ENCODE measurements at regions not wholly inside any gene's neighbourhood (a gene's known extent, or its start where the extent isn't known, plus 50 kb on each side); places are given as distances from the start of the nearest gene placed in this dataset.
"Not testable (repeated sequence)": the region's sequence is repeated elsewhere in the genome, so short reads cannot be mapped to it uniquely, and the experiment has no call there.

- intact Hi-C loops (cut with DNase I, micrococcal nuclease): no loop called here
- DNase-seq (no peak), ATAC-seq (no peak)
These were observed 74.1 kb downstream of the SLC35B3 start for GRCh38 chr6:8361259-8361658.

DNA sequence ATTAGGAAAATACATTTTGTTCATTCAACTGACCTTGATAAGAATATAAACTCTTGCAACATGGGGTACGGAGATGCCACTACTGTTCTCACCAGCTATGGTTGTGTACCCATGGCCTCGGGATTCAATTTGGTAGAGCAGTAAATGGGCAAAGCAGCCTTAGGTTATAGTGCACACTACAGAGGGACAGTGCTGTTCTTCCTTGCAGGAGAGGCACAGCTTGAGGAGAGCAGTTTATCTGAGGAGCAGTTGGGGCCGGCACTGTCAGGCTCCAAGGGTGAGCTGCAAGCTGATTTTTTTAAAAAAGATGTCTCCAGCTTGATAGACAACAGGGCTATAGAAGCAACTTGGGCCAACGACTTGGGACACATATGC lies 82.4 kb downstream of the SLC35B3 start:
- DNase-seq (no peak), ATAC-seq (no peak)
- intact Hi-C loops (cut with DNase I, micrococcal nuclease): no loop called here

DNA sequence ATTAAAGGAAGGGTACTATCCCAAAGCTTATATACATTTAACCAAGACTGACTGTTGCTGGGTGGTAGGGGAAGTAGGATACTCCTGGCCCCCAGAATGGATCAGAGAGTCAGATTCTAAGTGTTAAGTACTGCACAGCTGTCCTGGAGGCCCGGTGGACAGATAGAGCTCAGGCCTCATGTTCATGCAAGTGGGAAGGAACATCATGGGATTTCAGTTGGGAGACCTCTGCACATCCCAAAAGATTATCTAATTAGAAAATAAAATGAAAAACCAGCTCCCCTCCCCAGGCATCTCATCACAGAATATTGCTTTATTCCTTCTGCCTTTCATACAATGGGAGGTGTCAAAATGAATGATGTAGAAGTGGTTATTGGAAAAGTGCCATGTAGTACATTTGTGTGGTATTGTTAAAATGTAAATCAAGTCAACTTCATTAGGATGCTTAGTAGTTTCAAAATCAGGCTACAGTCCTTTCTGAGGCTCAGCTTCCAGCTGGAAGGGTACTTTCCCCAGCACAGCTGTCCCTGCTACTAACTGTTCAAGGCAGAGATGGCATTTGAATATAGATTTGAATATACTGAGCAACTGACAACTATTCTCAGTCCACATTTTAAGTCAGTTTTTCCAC lies 82.9 kb downstream of the SLC35B3 start:
- DNase-seq (no peak), ATAC-seq (no peak)
- intact Hi-C loops (cut with DNase I, micrococcal nuclease): no loop called here

DNA sequence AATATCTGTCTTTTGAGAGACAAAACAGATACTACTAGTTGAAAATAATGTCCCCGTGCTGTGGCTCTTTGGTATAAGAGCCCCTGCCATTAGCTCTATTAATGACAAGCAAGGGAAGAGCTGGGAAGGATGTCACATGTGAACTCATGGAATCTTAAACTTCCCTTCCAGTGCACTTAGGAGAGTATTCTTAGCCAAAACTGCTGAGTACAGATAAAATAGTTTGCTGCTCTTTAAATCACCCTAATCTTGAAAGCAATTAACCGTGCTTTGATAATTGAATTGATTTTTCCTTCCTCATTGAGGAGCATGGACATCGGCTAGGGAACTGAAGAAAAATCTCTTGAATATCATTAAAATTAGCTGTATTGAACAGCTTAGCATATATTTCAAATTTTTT lies 91.7 kb downstream of the SLC35B3 start:
- DNase-seq (no peak), ATAC-seq (no peak)
- intact Hi-C loops (cut with DNase I, micrococcal nuclease): no loop called here

GRCh38 chr6:8342241-8342819 lies 93.0 kb downstream of the SLC35B3 start:
- ATAC-seq (no peak), DNase-seq (no peak)
- intact Hi-C loops (cut with DNase I, micrococcal nuclease): no loop called here

DNA sequence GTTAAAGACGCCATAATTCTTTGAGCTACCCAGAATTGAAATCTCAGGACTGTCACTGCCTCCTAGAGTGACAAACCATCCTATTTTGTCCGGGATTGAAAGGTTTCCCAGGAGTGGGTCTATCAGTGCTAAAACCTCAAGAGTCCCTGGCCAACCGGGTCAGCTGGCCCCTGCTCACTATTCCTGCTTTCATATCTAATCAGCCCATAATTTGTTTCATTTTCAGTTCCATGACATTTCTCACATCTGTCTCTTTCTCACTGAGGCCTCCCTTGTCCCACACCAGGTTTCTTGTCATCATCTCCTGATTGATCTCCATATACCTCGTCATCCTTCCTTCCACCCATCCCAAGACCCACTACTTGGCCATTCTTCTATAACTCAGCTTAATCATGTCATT lies 98.2 kb downstream of the SLC35B3 start:
- intact Hi-C loops (cut with DNase I, micrococcal nuclease): no loop called here
- ATAC-seq: no peak
- DNase-seq: no peak

- DNase-seq (no peak), ATAC-seq (no peak)
- intact Hi-C loops (cut with DNase I, micrococcal nuclease): no loop called here
These were observed 98.8 kb downstream of the SLC35B3 start for GRCh38 chr6:8336406-8337057.

DNA sequence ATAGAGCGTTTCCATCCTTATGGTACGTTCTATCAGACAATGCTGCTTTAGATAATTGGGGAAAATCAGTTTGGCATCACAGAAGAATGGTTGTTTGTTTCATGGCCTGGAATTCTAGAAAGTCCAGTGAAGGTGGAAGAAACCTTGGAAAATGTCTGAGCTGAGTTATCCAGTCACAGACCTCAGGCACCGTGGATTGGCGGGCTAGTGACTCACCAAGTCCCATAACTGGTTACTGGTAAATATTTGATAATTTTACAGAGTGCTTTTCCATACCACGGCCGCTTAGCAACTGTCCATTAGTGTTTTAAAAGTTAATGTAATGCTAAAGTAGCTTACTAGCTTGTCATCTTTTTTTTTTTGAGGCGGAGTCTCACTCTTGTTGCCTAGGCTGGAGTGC lies 99.4 kb downstream of the SLC35B3 start:
- DNase-seq: no peak
- intact Hi-C loops (cut with DNase I, micrococcal nuclease): no loop called here
- no peak for ATAC-seq

GRCh38 chr6:8335381-8335780 lies 100.0 kb downstream of the SLC35B3 start:
- ATAC-seq: no peak
- DNase-seq: no peak
- intact Hi-C loops (cut with DNase I, micrococcal nuclease): no loop called here

GRCh38 chr6:8334113-8334512 lies 101.2 kb downstream of the SLC35B3 start:
- ATAC-seq (no peak), DNase-seq (no peak)
- intact Hi-C loops (cut with DNase I, micrococcal nuclease): no loop called here

- ATAC-seq (peak; percentile 59), DNase-seq (peak in 1 of 2 donors; percentile 4)
- intact Hi-C loops (cut with DNase I, micrococcal nuclease): no loop called here
These were observed 105.8 kb downstream of the SLC35B3 start for GRCh38 chr6:8329562-8329961.

- DNase-seq (no peak), ATAC-seq (no peak)
- intact Hi-C loops (cut with DNase I, micrococcal nuclease): no loop called here
These were observed 109.6 kb downstream of the SLC35B3 start for GRCh38 chr6:8325743-8326142.

- ATAC-seq (no peak), DNase-seq (no peak)
- intact Hi-C loops (cut with DNase I, micrococcal nuclease): no loop called here
These were observed 112.7 kb downstream of the SLC35B3 start for GRCh38 chr6:8322659-8323058.

GRCh38 chr6:8321671-8322404 lies 113.5 kb downstream of the SLC35B3 start:
- no peak for ATAC-seq
- DNase-seq: no peak
- intact Hi-C loops (cut with DNase I, micrococcal nuclease): no loop called here

DNA sequence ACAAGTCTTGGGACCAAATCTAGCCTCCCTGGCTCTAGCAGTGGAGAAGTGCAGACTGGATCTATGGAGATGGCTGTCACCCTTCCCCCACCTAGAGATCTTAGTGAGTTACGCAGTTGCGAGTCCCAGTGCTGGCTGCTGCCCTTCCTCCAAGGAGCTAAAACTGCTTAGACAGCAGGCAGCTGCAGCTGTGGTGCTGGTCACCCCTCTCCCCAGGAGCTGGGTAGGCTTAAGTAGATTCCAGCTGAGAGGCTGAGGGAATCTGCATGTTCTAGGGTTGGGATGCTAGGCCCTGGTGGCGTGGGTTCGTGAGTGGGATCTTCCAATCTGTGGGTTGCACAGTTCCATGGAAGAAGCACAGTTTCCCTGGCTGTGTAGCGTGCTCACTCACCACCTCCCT lies 120.2 kb downstream of the SLC35B3 start:
- DNase-seq (no peak), ATAC-seq (no peak)
- intact Hi-C loops (cut with DNase I, micrococcal nuclease): no loop called here

- DNase-seq: no peak
- intact Hi-C loops (cut with DNase I, micrococcal nuclease): no loop called here
- ATAC-seq: no peak
These were observed 133.8 kb downstream of the SLC35B3 start for GRCh38 chr6:8301502-8301901.

DNA sequence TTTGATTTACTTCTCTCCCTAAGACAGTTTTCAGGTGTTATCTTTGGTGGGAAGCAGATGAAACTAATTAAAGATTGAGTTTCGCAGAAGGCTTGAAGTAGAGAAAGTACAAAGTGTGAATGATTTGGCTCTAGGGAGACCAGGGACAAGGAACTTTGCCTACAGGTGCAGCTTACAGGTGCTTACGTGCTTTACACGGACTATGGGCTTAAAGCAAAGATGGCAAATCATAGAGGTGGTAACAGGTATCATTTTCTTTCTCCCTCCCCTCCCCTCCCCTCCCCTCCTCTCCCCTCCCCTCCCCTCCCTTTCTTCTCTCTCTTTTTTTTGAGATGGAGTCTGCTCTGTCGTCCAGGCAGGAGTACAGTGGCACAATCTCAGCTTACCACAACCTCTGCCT lies 136.3 kb downstream of the SLC35B3 start:
- DNase-seq (no peak), ATAC-seq (no peak)
- intact Hi-C loops (cut with DNase I, micrococcal nuclease): no loop called here

DNA sequence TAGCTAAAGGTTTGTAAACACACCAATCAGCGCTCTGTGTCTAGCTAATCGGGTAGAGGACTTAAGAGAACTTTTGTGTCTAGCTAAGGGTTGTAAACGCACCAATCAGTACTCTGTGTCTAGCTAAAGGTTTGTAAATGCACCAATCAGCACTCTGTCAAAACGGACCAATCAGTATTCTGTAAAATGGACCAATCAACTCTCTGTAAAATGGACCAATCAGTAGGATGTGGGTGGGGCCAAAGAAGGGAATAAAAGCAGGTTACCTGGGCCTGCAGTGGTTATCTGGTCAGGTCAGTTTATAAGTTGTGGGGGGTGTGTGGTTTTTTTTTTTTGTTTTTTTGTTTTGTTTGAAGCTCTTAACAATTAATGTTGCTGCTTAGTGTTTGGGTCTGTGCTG lies 152.4 kb downstream of the SLC35B3 start:
- intact Hi-C loops (cut with DNase I, micrococcal nuclease); DNase-seq; ATAC-seq: not testable (repeated sequence)

GRCh38 chr6:8282380-8282779 lies 153.0 kb downstream of the SLC35B3 start:
- ATAC-seq (no peak), DNase-seq (no peak)
- intact Hi-C loops (cut with DNase I, micrococcal nuclease): no loop called here

Data from left colon (tissue), 2 donors.